Mesendoderm (in vitro differentiated cells): ENCODE measurements at regions not wholly inside any gene's neighbourhood (a gene's known extent, or its start where the extent isn't known, plus 50 kb on each side); places are given as distances from the start of the nearest gene placed in this dataset.

Experiments
- DNase-seq: peaks from one replicate; pipeline ENCODE4 v3.0.0; 2013
- H2AK5ac ChIP-seq: 2 replicates; pipeline ENCODE4 v1.6.1; 2013; ENCODE audit warnings: low read length, inconsistent platforms
- H2BK120ac ChIP-seq: 2 replicates; pipeline ENCODE4 v1.6.1; 2013; ENCODE audit warnings: low read depth, mild to moderate bottlenecking, low read length, moderate library complexity, mixed read lengths
- H2BK15ac ChIP-seq: replicated peaks from 2 replicates; pipeline ENCODE4 v1.6.1; 2013; ENCODE audit warnings: low read depth, mild to moderate bottlenecking, moderate library complexity
- H2BK5ac ChIP-seq: 2 replicates; pipeline ENCODE4 v1.6.1; 2013; ENCODE audit warnings: low read length, inconsistent platforms
- H3K18ac ChIP-seq: 2 replicates; pipeline ENCODE4 v1.6.1; 2013; ENCODE audit warnings: mild to moderate bottlenecking, low read length, mixed read lengths
- H3K23ac ChIP-seq: one replicate; pipeline ENCODE4 v1.6.1; 2013; ENCODE audit warnings: low read length
- H3K27ac ChIP-seq: 2 replicates; pipeline ENCODE4 v1.5.1; 2013; ENCODE audit warnings: low read depth, mild to moderate bottlenecking, inconsistent platforms, low read length, moderate library complexity
- H3K27me3 ChIP-seq: 2 replicates; pipeline ENCODE4 v1.6.1; 2013; ENCODE audit warnings: low read length, control low read depth, mild to moderate bottlenecking, inconsistent platforms; ENCODE audit not compliant: insufficient read depth, poor library complexity
- H3K36me3 ChIP-seq: 2 replicates; pipeline ENCODE4 v1.6.1; 2013; ENCODE audit warnings: low read length, inconsistent platforms; ENCODE audit not compliant: control insufficient read depth, insufficient read depth
- H3K4ac ChIP-seq: one replicate; pipeline ENCODE4 v1.6.1; 2013; ENCODE audit warnings: low read depth, mild to moderate bottlenecking, low read length, moderate library complexity
- H3K4me1 ChIP-seq: 2 replicates; pipeline ENCODE4 v1.6.1; 2013; ENCODE audit warnings: low read depth, low read length, inconsistent platforms; ENCODE audit not compliant: control insufficient read depth
- H3K4me2 ChIP-seq: 2 replicates; pipeline ENCODE4 v1.6.1; 2013; ENCODE audit warnings: low read length
- H3K4me3 ChIP-seq: 2 replicates; pipeline ENCODE4 v1.5.1; 2013; ENCODE audit warnings: mild to moderate bottlenecking, low read length
- H3K56ac ChIP-seq: one replicate; pipeline ENCODE4 v1.6.1; 2013; ENCODE audit warnings: low read length
- H3K79me1 ChIP-seq: 2 replicates; pipeline ENCODE4 v1.6.1; 2013; ENCODE audit warnings: low read length, inconsistent platforms
- H3K79me2 ChIP-seq: 2 replicates; pipeline ENCODE4 v1.6.1; 2013; ENCODE audit warnings: mild to moderate bottlenecking, low read length; ENCODE audit not compliant: control insufficient read depth, insufficient read depth
- H3K9ac ChIP-seq: 2 replicates; pipeline ENCODE4 v1.6.1; 2013; ENCODE audit warnings: low read length, inconsistent platforms
- H4K5ac ChIP-seq: one replicate; pipeline ENCODE4 v1.6.1; 2013; ENCODE audit warnings: low read length
- H4K8ac ChIP-seq: one replicate; pipeline ENCODE4 v1.6.1; 2013; ENCODE audit warnings: low read depth, mild to moderate bottlenecking, control low read depth, low read length, moderate library complexity
- WGBS: extraction: QIAGEN DNeasy Blood & Tissue Kit; methylation state at CpG from one replicate; pipeline ENCODE4 v1.1.7; 2013; ENCODE audit warnings: low lambda C conversion rate, missing lambda C conversion rate; ENCODE audit not compliant: insufficient coverage; ENCODE audit errors: extremely low coverage; 5-methylcytosine and 5-hydroxymethylcytosine counted together

DNA sequence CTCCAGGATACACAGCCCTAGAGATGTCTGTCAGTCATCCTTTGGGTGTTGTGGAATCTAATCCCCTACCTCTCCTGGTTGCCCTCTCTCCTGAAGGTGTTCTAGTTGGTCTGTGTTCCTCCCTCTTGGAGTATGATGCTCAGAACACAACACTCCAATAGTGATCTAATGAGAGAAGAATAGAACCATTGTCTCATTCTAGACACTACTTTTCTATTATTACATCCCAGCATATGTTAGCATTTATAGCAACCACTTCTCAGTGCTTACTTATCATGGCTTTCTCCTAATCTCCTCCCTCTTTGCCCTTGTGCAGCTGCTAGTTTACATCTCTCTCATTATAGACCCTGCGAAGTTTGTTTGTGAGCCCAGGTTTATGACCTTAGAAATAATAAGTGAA lies 109.0 kb downstream of the UNC5CL start:
- Histone ChIP-seq H3K27ac (no peak overlapping the region), H3K56ac (no peak overlapping the region), H3K36me3 (no peaks in the 10 kb centered on the region), H4K8ac (no peak overlapping the region), H2BK15ac (no peak overlapping the region), H3K4me3 (no peak overlapping the region), H3K79me1 (no peaks in the 10 kb centered on the region), H3K23ac (no peak overlapping the region), H2BK5ac (no peak overlapping the region), H2AK5ac (no peak overlapping the region), H2BK120ac (no peak overlapping the region), H3K4me1 (no peaks in the 10 kb centered on the region), H3K4me2 (no peak overlapping the region), H3K18ac (no peak overlapping the region), H3K79me2 (no peaks in the 10 kb centered on the region), H3K9ac (no peak overlapping the region), H3K27me3 (no peaks in the 10 kb centered on the region), H3K4ac (no peak overlapping the region), H4K5ac (no peak overlapping the region)
- no CpG with 5 or more reads among the region's 1 CpG for WGBS
- no peak for DNase-seq

DNA sequence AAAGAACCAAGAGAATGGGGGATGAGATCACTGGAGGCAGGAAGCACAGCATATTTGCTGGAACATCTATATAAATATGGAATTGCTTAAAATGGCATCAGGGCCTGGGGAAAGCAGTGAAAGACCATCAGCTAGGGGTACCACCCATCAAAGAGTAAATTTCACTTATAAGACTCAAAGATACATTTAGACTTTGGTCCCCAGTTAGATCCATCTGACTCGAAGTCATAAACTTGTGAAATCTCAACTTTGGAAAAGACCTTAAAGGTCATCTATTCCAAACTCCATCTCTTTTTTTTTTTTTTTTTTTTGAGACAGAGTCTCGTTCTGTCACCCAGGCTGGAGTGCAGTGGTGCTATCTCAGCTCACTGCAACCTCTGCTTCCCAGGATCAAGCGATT lies 109.8 kb downstream of the UNC5CL start:
- no peak overlapping the region for H2BK5ac ChIP-seq
- no peaks in the 10 kb centered on the region for H3K79me1 ChIP-seq
- no peak overlapping the region for H2BK15ac ChIP-seq
- no peaks in the 10 kb centered on the region for H3K27me3 ChIP-seq
- H3K79me2 ChIP-seq = no peaks in the 10 kb centered on the region
- no peak overlapping the region for H2AK5ac ChIP-seq
- no peak overlapping the region for H3K56ac ChIP-seq
- H3K4me3 ChIP-seq = no peak overlapping the region
- no CpG with 5 or more reads among the region's 3 CpGs for WGBS
- H3K4ac ChIP-seq = no peak overlapping the region
- H3K4me1 ChIP-seq = no peaks in the 10 kb centered on the region
- H2BK120ac ChIP-seq = no peak overlapping the region
- H4K8ac ChIP-seq = no peak overlapping the region
- H3K18ac ChIP-seq = no peak overlapping the region
- H3K36me3 ChIP-seq = no peaks in the 10 kb centered on the region
- H4K5ac ChIP-seq = no peak overlapping the region
- no peak overlapping the region for H3K23ac ChIP-seq
- H3K27ac ChIP-seq = no peak overlapping the region
- no peak overlapping the region for H3K9ac ChIP-seq
- DNase-seq = no peak
- H3K4me2 ChIP-seq = no peak overlapping the region

DNA sequence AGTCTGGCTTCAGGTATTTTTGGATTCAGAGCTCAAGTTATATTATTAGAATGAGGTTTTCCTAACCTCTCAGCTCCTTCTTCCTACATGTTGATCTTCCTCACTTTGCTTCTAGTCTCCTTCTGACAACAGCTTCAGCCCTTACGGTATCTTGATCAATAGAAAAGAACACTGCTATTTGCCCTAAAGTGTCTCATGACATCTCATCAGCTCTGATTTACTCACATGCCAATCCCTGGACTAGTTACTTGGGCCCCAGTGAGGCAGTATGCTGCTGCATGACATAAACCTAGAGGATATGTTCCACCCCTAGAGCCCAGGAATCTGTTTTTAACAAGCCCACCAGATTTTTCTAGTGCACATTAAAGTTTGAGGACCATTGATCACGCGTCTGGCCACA lies 110.3 kb downstream of the UNC5CL start:
- Histone ChIP-seq H4K8ac (no peak overlapping the region), H3K79me1 (no peaks in the 10 kb centered on the region), H3K4me2 (no peak overlapping the region), H3K36me3 (no peaks in the 10 kb centered on the region), H3K23ac (no peak overlapping the region), H3K18ac (no peak overlapping the region), H3K27ac (no peak overlapping the region), H2AK5ac (no peak overlapping the region), H2BK5ac (no peak overlapping the region), H3K4ac (no peak overlapping the region), H3K56ac (no peak overlapping the region), H3K9ac (no peak overlapping the region), H2BK120ac (no peak overlapping the region), H3K4me3 (no peak overlapping the region), H2BK15ac (no peak overlapping the region), H4K5ac (no peak overlapping the region), H3K27me3 (no peaks in the 10 kb centered on the region), H3K4me1 (no peaks in the 10 kb centered on the region), H3K79me2 (no peaks in the 10 kb centered on the region)
- DNase-seq = no peak
- WGBS = no CpG with 5 or more reads among the region's 3 CpGs

DNA sequence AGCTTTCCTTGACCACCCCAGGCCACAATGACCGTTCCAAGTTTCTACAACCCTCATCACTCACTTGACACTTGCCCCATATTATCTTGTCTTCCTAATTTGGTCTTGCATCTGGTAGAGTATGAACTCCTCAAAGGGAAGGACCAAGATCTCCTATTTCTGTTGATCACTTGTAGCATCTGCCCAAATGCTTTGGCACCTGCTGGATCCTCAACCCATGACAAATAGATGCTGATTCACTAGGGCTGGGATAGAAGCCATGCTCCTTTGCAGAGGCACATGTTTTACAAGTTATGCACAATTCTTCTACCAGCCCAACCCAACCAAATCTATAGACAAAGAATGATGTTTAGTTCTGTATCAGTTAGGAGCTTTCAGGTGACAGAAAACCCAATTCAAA lies 110.7 kb downstream of the UNC5CL start:
- H2BK120ac ChIP-seq = no peak overlapping the region
- H3K79me2 ChIP-seq = no peaks in the 10 kb centered on the region
- H3K27me3 ChIP-seq = no peaks in the 10 kb centered on the region
- H3K36me3 ChIP-seq = no peaks in the 10 kb centered on the region
- no peak overlapping the region for H3K23ac ChIP-seq
- WGBS = no CpG with 5 or more reads among the region's 1 CpG
- no peaks in the 10 kb centered on the region for H3K79me1 ChIP-seq
- no peak overlapping the region for H3K4ac ChIP-seq
- no peak overlapping the region for H4K5ac ChIP-seq
- no peak overlapping the region for H2BK5ac ChIP-seq
- no peak overlapping the region for H2AK5ac ChIP-seq
- no peak overlapping the region for H3K4me3 ChIP-seq
- DNase-seq = no peak
- no peak overlapping the region for H3K18ac ChIP-seq
- no peak overlapping the region for H3K27ac ChIP-seq
- no peaks in the 10 kb centered on the region for H3K4me1 ChIP-seq
- H3K9ac ChIP-seq = no peak overlapping the region
- H3K56ac ChIP-seq = no peak overlapping the region
- H3K4me2 ChIP-seq = no peak overlapping the region
- no peak overlapping the region for H4K8ac ChIP-seq
- H2BK15ac ChIP-seq = no peak overlapping the region

DNA sequence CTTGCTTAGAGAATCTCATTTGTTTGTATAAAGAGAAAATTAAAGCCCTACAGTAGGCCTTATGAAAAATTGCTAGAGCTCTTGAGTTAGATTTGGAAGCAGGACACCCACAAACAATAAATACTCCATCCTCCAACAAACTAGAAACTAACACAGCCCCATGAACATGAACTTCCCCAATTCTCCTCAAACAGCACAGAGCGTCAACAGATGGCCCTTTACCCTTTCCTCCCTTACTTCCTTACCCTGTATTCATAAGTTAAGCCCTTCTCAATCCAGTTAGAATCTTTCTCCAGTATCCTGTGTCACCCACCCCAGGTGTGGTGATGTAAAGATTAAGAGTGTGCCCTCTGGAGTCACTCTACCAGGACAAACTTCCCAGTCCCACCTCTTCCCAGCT lies 113.7 kb downstream of the UNC5CL start:
- Histone ChIP-seq H2BK120ac (no peak overlapping the region), H4K8ac (no peak overlapping the region), H3K79me1 (no peaks in the 10 kb centered on the region), H3K4ac (no peak overlapping the region), H3K36me3 (no peaks in the 10 kb centered on the region), H3K4me2 (no peak overlapping the region), H2BK5ac (no peak overlapping the region), H3K79me2 (no peaks in the 10 kb centered on the region), H3K9ac (no peak overlapping the region), H3K27ac (no peak overlapping the region), H3K23ac (no peak overlapping the region), H3K4me1 (no peaks in the 10 kb centered on the region), H3K18ac (no peak overlapping the region), H2AK5ac (no peak overlapping the region), H3K27me3 (no peaks in the 10 kb centered on the region), H2BK15ac (no peak overlapping the region), H4K5ac (no peak overlapping the region), H3K56ac (no peak overlapping the region), H3K4me3 (no peak overlapping the region)
- WGBS = no CpG with 5 or more reads among the region's 1 CpG
- no peak for DNase-seq

DNA sequence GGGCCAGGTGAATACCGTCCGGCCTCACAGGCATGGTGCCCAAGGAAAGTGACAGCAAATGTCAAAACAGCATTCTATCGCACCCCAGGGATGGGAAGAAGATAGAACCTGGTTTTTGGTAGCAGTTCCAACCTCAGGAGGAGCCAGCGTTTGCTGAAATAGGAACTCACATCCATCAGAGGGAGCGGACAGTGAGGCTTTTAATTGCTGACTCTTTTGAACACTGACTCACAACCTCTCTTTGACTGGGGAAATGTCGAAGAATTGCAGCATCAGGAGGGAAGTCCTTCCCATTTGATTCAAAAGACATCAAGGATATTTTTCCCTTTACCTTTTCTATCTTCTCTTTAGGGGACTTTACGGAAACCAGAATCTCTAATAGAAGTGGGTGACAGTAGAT lies 114.2 kb downstream of the UNC5CL start:
- H3K9ac ChIP-seq = no peak overlapping the region
- no peak overlapping the region for H2BK15ac ChIP-seq
- H3K4me3 ChIP-seq = no peak overlapping the region
- no peaks in the 10 kb centered on the region for H3K36me3 ChIP-seq
- no peak overlapping the region for H3K56ac ChIP-seq
- H2AK5ac ChIP-seq = no peak overlapping the region
- no peak overlapping the region for H3K4me2 ChIP-seq
- H3K27ac ChIP-seq = no peak overlapping the region
- H3K4ac ChIP-seq = no peak overlapping the region
- H4K8ac ChIP-seq = no peak overlapping the region
- no peaks in the 10 kb centered on the region for H3K4me1 ChIP-seq
- no CpG with 5 or more reads among the region's 7 CpGs for WGBS
- H3K79me1 ChIP-seq = no peaks in the 10 kb centered on the region
- no peak overlapping the region for H3K18ac ChIP-seq
- H2BK120ac ChIP-seq = no peak overlapping the region
- H3K79me2 ChIP-seq = no peaks in the 10 kb centered on the region
- H3K27me3 ChIP-seq = no peaks in the 10 kb centered on the region
- no peak overlapping the region for H4K5ac ChIP-seq
- no peak for DNase-seq
- no peak overlapping the region for H3K23ac ChIP-seq
- no peak overlapping the region for H2BK5ac ChIP-seq
